Stimulated activated CD4-positive, alpha-beta T cell treated with anti-CD3 and anti-CD28 coated beads, Interleukin-1b, Interleukin-23, amount 100 ng/mL, for 24 hours (primary cell): ENCODE measurements at regions not wholly inside any gene's neighbourhood (a gene's known extent, or its start where the extent isn't known, plus 50 kb on each side); places are given as distances from the start of the nearest gene placed in this dataset.
"Not testable (repeated sequence)": the region's sequence is repeated elsewhere in the genome, so short reads cannot be mapped to it uniquely, and the experiment has no call there.

Experiments
- DNase-seq, 4 experiments: peaks; one replicate each; pipeline ENCODE4 v3.0.0-alpha.2; 2020; ENCODE audit warnings: low read depth in 4 of 4, low spot score in 1 of 4

- DNase-seq = no peak
These were observed 57.9 kb downstream of the GPR101 start for GRCh38 chrX:136975684-136976470.

GRCh38 chrX:136967966-136968365 is 65.8 kb downstream of the GPR101 start:
- DNase-seq = no peak

- DNase-seq = no peak
These were observed 69.8 kb downstream of the GPR101 start for GRCh38 chrX:136963973-136964372.

DNA sequence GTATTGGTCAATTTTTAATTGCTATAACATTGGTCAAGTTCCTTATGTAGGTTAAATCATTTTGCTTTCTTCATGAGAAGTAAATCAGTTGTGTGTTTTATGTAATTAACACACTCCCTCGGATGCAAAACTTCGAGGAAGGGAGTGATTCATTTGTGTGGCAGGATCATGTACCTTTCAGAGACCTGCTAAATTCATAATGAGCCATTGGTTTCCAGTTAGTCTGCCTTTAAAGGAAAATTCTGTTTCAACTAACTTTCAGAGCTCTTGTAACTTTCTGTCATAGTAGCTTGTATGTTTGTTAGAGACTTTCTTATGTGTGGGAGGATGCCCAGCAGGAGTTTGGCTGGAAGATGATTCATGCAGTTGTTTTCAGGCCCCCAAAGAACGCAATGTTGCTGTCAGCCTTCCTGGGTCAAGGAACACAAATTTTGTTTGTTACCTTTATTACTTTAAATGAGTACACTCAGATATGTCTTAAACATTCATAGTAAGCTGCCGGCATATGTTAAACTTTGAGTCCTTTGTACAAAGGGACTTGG is 72.1 kb downstream of the GPR101 start:
- DNase-seq = no peak

DNA sequence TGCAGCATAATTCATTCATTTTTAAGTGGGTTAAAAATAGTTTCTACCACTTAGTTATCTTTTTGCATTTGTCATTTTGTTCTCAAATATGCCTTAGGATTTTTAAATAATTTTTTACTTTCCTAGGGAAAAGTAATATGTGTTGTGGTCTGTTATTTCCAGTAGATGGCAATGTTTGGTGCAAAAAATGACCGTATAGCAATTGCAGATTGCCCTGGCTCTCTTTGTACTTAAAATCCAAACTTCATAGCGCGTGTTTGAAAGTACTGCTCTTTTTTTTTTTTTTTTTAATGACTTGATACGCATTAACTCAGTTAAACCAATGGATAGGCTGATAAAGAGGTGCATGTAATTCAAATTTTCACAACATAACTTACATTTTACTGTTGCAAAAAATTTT is 74.4 kb upstream of the RBMX start:
- DNase-seq = no peak

- peak in 3 of 4 experiments; percentile 4 to 41 (median 21) for DNase-seq
These were observed 73.6 kb upstream of the RBMX start for GRCh38 chrX:136953867-136954787.

DNA sequence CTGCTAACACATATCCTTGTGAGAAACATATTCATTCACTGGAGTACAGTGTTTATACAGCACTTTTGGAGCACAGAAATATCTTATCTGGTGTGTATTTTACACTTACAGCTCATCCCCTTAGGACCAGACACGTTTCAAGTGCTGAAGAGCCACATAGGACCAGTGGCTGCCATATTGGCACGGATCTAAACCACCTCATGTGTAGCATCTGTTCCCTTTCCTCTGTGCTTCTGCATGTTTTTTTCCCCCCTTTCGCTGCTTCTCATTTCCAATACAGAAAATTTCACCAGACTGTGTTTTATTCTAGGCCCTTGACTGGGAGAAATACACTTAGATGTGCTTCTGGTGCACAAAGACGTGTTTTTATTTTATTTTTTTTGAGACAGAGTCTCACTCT is 69.7 kb upstream of the RBMX start:
- no peak for DNase-seq

DNA sequence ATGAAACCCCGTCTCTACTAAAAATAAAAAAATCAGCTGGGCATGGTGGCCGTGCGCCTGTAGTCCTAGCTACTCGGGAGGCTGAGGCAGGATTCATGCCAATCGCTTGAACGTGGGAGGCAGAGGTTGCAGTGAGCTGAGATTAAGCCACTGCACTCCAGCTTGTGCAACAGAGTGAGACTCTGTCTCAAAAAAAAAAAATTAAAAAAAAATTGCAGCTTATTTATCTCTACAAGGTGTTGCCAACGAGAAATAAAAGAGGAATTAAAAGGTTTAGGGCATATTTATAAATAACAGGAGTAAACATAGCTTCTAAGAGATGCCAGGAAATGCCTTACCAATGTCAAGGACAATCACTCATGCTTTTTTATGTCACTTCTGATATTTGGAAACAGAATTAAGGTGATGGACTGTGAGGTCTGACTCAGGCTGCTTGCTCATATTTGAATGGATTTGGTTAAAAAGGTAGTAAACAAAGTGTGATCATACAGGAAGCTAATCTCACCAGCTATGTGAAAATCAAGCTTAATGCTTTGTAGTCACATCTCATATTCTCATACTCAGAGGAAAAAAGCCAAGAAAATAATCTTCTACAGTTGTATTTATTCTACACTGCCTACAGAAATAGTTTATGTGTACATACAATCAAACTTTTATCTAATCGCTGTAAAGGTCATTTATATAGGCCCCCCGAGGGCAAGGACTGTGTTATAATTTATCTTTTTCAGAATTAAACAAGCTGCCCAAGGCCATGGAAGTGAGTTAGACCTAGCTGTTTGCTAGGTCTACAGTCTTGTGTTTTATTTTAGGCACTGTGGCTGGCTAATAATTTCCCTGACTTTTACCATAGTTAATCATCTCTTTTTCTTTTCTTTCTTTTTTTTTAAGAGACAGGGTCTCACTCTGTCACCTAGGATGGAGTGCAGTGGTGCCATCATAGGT is 61.1 kb upstream of the RBMX start:
- DNase-seq = no peak

DNA sequence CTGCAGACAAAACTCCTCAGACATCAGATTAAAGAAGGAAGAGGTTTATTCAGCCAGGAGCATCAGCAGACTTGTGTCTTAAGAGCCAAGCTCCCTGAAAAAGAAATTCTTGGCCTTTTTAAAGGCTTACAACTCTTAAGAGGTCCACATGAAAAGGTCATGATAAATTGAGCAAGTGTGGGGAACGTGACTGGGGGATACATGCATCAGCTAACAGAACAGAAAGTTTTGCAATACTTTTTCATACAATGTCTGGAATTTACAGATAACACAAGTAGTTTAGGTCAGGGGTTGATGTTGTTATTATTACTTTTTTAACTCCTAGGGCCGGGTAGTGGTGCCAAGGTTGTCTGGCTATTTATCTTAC is 55.6 kb upstream of the RBMX start:
- DNase-seq = no peak

GRCh38 chrX:136935533-136936182 is 55.1 kb upstream of the RBMX start:
- peak in 1 of 4 experiments; percentile 1 for DNase-seq

GRCh38 chrX:136934652-136935051 is 54.1 kb upstream of the RBMX start:
- not testable (repeated sequence) for DNase-seq

GRCh38 chrX:136933611-136934145 is 53.2 kb upstream of the RBMX start:
- DNase-seq = no peak

DNA sequence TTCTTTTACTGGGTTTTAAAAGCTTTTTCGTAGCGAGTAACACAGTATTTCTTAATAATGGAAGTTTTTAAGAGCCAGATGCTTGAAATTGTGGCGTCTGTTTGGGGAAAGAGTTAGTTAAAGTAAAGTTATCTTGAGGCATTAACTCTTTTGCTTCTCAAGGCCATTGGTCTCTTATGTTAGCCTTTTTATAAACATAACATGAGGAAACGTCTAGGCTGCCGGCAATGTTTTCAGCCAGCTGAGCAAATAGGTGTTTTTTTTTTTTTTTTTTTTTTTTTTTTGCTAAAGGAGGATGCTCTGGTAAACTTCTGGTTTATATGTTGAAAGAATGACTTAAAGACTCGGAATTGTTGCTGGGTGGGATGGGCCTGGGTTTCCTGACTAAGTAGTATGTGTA is 51.1 kb upstream of the RBMX start:
- no peak for DNase-seq
